ENCODE measurements at regions not wholly inside any gene's neighbourhood (a gene's known extent, or its start where the extent isn't known, plus 50 kb on each side); places are given as distances from the start of the nearest gene placed in this dataset.

DNA sequence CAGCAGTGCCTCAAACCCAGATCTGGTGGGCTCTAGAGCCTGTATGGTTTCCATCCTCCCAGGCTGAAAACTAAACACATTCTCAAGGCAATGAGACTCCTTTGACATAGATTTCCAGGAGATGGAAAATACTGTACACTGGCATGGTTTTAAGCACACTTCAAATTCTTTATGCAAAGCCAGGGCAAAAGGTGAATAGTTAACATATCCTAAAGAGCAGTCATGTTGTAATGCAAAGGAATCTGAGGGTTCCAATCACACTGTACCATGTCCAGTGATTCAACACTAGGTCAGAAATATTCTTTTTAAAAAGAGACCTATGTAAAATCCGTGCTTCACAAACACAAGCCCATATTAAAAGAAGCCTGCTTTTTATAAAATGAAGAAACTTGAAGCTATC lies 195.3 kb downstream of the QDPR start:
- TF ChIP-seq, protein P1, sequence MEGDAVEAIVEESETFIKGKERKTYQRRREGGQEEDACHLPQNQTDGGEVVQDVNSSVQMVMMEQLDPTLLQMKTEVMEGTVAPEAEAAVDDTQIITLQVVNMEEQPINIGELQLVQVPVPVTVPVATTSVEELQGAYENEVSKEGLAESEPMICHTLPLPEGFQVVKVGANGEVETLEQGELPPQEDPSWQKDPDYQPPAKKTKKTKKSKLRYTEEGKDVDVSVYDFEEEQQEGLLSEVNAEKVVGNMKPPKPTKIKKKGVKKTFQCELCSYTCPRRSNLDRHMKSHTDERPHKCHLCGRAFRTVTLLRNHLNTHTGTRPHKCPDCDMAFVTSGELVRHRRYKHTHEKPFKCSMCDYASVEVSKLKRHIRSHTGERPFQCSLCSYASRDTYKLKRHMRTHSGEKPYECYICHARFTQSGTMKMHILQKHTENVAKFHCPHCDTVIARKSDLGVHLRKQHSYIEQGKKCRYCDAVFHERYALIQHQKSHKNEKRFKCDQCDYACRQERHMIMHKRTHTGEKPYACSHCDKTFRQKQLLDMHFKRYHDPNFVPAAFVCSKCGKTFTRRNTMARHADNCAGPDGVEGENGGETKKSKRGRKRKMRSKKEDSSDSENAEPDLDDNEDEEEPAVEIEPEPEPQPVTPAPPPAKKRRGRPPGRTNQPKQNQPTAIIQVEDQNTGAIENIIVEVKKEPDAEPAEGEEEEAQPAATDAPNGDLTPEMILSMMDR (conservative IDR thresholded peaks at IDR 0.05 in 1 of 2, IDR thresholded peaks at IDR 0.05 in 1 of 2; ENCODE audit: low read depth in 1 of 2, low read length in 2 of 2) = no peak
- no peak for TF ChIP-seq EZH2 (IDR thresholded peaks at IDR 0.05; ENCODE audit: low read length, missing control alignments)
